GM19467 (cell line): ENCODE measurements at regions not wholly inside any gene's neighbourhood (a gene's known extent, or its start where the extent isn't known, plus 50 kb on each side); places are given as distances from the start of the nearest gene placed in this dataset.
"Not testable (repeated sequence)": the region's sequence is repeated elsewhere in the genome, so short reads cannot be mapped to it uniquely, and the experiment has no call there.

Experiments used
- ATAC-seq: cut with Tn5 transposase; IDR thresholded peaks from one replicate; pipeline ENCODE4 v1.9.1; 2021; ENCODE audit warnings: mild to moderate bottlenecking, moderate library complexity; ENCODE audit not compliant: unreplicated experiment

GRCh38 chr1:149274493-149274892, 171.1 kb upstream of the NBPF9 start:
- ATAC-seq = not testable (repeated sequence)

GRCh38 chr1:149275802-149276201, 172.5 kb upstream of the NBPF9 start:
- not testable (repeated sequence) for ATAC-seq

- ATAC-seq = not testable (repeated sequence)
Measured at GRCh38 chr1:149276496-149276895, 173.1 kb upstream of the NBPF9 start.

- ATAC-seq = not testable (repeated sequence)
Measured at GRCh38 chr1:149278156-149278555, 174.8 kb upstream of the NBPF9 start.

GRCh38 chr1:149279015-149279414, 175.7 kb upstream of the NBPF9 start:
- ATAC-seq = not testable (repeated sequence)

GRCh38 chr1:149279512-149279911, 176.2 kb upstream of the NBPF9 start:
- not testable (repeated sequence) for ATAC-seq

- not testable (repeated sequence) for ATAC-seq
Measured at GRCh38 chr1:149284773-149285172, 181.4 kb upstream of the NBPF9 start.

- ATAC-seq = not testable (repeated sequence)
Measured at GRCh38 chr1:149285205-149285604, 181.9 kb upstream of the NBPF9 start.

- not testable (repeated sequence) for ATAC-seq
Measured at GRCh38 chr1:149285638-149286037, 182.3 kb upstream of the NBPF9 start.

GRCh38 chr1:149288580-149288979, 185.2 kb upstream of the NBPF9 start:
- not testable (repeated sequence) for ATAC-seq

GRCh38 chr1:149300478-149301218, 174.2 kb upstream of the NBPF19 start:
- not testable (repeated sequence) for ATAC-seq

GRCh38 chr1:149301282-149301681, 173.6 kb upstream of the NBPF19 start:
- ATAC-seq = not testable (repeated sequence)

- not testable (repeated sequence) for ATAC-seq
Measured at GRCh38 chr1:149304796-149305195, 170.0 kb upstream of the NBPF19 start.

- not testable (repeated sequence) for ATAC-seq
Measured at GRCh38 chr1:149307640-149308039, 167.2 kb upstream of the NBPF19 start.

GRCh38 chr1:149314921-149315320, 159.9 kb upstream of the NBPF19 start:
- not testable (repeated sequence) for ATAC-seq

GRCh38 chr1:149320971-149321731, 153.7 kb upstream of the NBPF19 start:
- not testable (repeated sequence) for ATAC-seq

- not testable (repeated sequence) for ATAC-seq
Measured at GRCh38 chr1:149321732-149322016, 153.2 kb upstream of the NBPF19 start.

- not testable (repeated sequence) for ATAC-seq
Measured at GRCh38 chr1:149330081-149330335, 144.8 kb upstream of the NBPF19 start.

- not testable (repeated sequence) for ATAC-seq
Measured at GRCh38 chr1:149336082-149336481, 138.8 kb upstream of the NBPF19 start.

GRCh38 chr1:149338221-149338691, 136.6 kb upstream of the NBPF19 start:
- not testable (repeated sequence) for ATAC-seq

- ATAC-seq = not testable (repeated sequence)
Measured at GRCh38 chr1:149338698-149339097, 136.1 kb upstream of the NBPF19 start.

GRCh38 chr1:149349448-149349847, 125.4 kb upstream of the NBPF19 start:
- ATAC-seq = not testable (repeated sequence)
